ENCODE measurements at regions not wholly inside any gene's neighbourhood (a gene's known extent, or its start where the extent isn't known, plus 50 kb on each side); places are given as distances from the start of the nearest gene placed in this dataset.

DNA sequence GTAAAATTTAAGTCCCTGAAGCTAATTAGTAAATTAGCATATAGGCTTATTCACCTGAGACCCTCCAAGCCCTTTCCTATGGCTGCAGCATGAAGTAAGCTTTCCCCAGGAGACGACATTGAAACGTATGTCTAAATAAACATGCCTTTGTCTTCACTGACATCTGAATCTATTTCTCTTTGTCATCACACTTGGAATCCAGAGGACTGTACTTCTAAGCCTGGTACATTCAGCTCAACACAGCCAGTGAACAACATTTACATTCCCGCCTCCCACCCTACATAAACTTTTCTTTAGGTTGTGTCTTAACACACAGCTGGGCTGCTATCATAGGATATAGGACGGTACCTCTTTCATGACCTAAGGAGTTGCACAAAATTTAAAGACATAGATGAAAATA is 414.4 kb downstream of the SFMBT2 start:
- H3K27me3 Mint-ChIP-seq (ENCODE audit: insufficient read depth), result no peaks in the 10 kb centered on the region

GRCh38 chr10:6995831-6996230 is 415.0 kb downstream of the SFMBT2 start:
- H3K36me3 ChIP-seq (ENCODE audit: control insufficient read depth, insufficient read depth, low read length), result no peaks in the 10 kb centered on the region
- no peak overlapping the region for H3K9ac ChIP-seq (ENCODE audit: extremely low read depth, low read length, poor library complexity, severe bottlenecking)
- no peaks in the 10 kb centered on the region for H3K4me1 Mint-ChIP-seq
- no peak overlapping the region for H3K27ac ChIP-seq (ENCODE audit: low read depth, low read length)
- no peak overlapping the region for H3K4me3 Mint-ChIP-seq
- no peaks in the 10 kb centered on the region for H3K27me3 Mint-ChIP-seq (ENCODE audit: insufficient read depth)
- H3K9me3 Mint-ChIP-seq, result peaks cover 6% of the 10 kb centered on the region
- H3K27me3 ChIP-seq (ENCODE audit: control insufficient read depth, insufficient read depth, low read length, poor library complexity, severe bottlenecking), result no peaks in the 10 kb centered on the region
- DNase-seq, result no peak
- no peaks in the 10 kb centered on the region for H3K36me3 Mint-ChIP-seq (ENCODE audit: low read depth)
- no peaks in the 10 kb centered on the region for H3K4me1 ChIP-seq (ENCODE audit: control insufficient read depth, insufficient read depth, low read length)
- TF ChIP-seq, protein P1, sequence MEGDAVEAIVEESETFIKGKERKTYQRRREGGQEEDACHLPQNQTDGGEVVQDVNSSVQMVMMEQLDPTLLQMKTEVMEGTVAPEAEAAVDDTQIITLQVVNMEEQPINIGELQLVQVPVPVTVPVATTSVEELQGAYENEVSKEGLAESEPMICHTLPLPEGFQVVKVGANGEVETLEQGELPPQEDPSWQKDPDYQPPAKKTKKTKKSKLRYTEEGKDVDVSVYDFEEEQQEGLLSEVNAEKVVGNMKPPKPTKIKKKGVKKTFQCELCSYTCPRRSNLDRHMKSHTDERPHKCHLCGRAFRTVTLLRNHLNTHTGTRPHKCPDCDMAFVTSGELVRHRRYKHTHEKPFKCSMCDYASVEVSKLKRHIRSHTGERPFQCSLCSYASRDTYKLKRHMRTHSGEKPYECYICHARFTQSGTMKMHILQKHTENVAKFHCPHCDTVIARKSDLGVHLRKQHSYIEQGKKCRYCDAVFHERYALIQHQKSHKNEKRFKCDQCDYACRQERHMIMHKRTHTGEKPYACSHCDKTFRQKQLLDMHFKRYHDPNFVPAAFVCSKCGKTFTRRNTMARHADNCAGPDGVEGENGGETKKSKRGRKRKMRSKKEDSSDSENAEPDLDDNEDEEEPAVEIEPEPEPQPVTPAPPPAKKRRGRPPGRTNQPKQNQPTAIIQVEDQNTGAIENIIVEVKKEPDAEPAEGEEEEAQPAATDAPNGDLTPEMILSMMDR (conservative IDR thresholded peaks at IDR 0.05), result no peak
- no peak overlapping the region for H3K4me3 ChIP-seq (ENCODE audit: low read length)
- no peak overlapping the region for H3K27ac Mint-ChIP-seq
- H3K9me3 ChIP-seq (ENCODE audit: control insufficient read depth, low read length), result no peaks in the 10 kb centered on the region
- WGBS, 2 experiments (ENCODE audit: insufficient coverage in 1 of 2, insufficient read length in 1 of 2), result 91 to 100% methylated on average over 3 to 4 of the region's 4 CpGs

More for the DNA sequence above, 414.4 kb downstream of the SFMBT2 start:
- H3K9ac ChIP-seq (ENCODE audit: extremely low read depth, low read length, poor library complexity, severe bottlenecking), result no peak overlapping the region
- no peaks in the 10 kb centered on the region for H3K4me1 ChIP-seq (ENCODE audit: control insufficient read depth, insufficient read depth, low read length)
- no peak for DNase-seq
- 71 to 100% methylated on average over 2 to 4 of the region's 4 CpGs for WGBS, 2 experiments (ENCODE audit: insufficient coverage in 1 of 2, insufficient read length in 1 of 2)
- no peaks in the 10 kb centered on the region for H3K9me3 ChIP-seq (ENCODE audit: control insufficient read depth, low read length)
- Mint-ChIP-seq H3K4me3 (no peak overlapping the region), H3K9me3 (peaks cover 6% of the 10 kb centered on the region), H3K27ac (no peak overlapping the region), H3K36me3 (ENCODE audit: low read depth) (no peaks in the 10 kb centered on the region), H3K4me1 (no peaks in the 10 kb centered on the region)
- H3K4me3 ChIP-seq (ENCODE audit: low read length), result no peak overlapping the region
- H3K36me3 ChIP-seq (ENCODE audit: control insufficient read depth, insufficient read depth, low read length), result no peaks in the 10 kb centered on the region
- TF ChIP-seq, protein P1 (conservative IDR thresholded peaks at IDR 0.05), result no peak
- no peaks in the 10 kb centered on the region for H3K27me3 ChIP-seq (ENCODE audit: control insufficient read depth, insufficient read depth, low read length, poor library complexity, severe bottlenecking)
- H3K27ac ChIP-seq (ENCODE audit: low read depth, low read length), result no peak overlapping the region

DNA sequence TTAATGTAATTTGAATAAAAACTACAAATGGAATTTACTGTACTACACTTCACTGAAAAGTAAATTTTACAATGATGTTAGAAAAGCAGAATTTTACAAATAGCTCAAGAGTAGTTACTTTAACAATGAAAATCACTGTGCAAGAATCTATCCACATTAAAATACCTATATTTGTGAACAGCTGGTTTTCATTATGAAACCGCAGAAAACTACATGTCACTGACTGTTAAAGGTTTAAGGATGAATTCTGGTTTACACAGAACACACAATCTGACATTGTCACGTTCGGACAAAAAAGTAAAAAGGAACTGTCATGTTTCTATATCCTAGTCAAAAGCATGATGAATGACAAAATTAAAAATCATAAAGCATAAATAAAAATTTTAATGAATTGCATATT is 415.3 kb upstream of the PRKCQ start:
- H3K4me3 ChIP-seq (ENCODE audit: low read length), result no peak overlapping the region
- no peaks in the 10 kb centered on the region for H3K4me1 Mint-ChIP-seq
- no peaks in the 10 kb centered on the region for H3K27me3 Mint-ChIP-seq (ENCODE audit: insufficient read depth)
- H3K27me3 ChIP-seq (ENCODE audit: control insufficient read depth, insufficient read depth, low read length, poor library complexity, severe bottlenecking), result no peaks in the 10 kb centered on the region
- H3K9me3 Mint-ChIP-seq, result peaks cover 6% of the 10 kb centered on the region
- no peak for DNase-seq
- no peaks in the 10 kb centered on the region for H3K36me3 ChIP-seq (ENCODE audit: control insufficient read depth, insufficient read depth, low read length)
- H3K27ac ChIP-seq (ENCODE audit: low read depth, low read length), result no peak overlapping the region
- 92 to 100% methylated on average over 1 to 3 of the region's 3 CpGs for WGBS, 2 experiments (ENCODE audit: insufficient coverage in 1 of 2, insufficient read length in 1 of 2)
- TF ChIP-seq, protein P1 (conservative IDR thresholded peaks at IDR 0.05), result no peak
- no peaks in the 10 kb centered on the region for H3K36me3 Mint-ChIP-seq (ENCODE audit: low read depth)
- H3K27ac Mint-ChIP-seq, result no peak overlapping the region
- H3K4me1 ChIP-seq (ENCODE audit: control insufficient read depth, insufficient read depth, low read length), result no peaks in the 10 kb centered on the region
- no peak overlapping the region for H3K4me3 Mint-ChIP-seq
- H3K9me3 ChIP-seq (ENCODE audit: control insufficient read depth, low read length), result no peaks in the 10 kb centered on the region
- no peak overlapping the region for H3K9ac ChIP-seq (ENCODE audit: extremely low read depth, low read length, poor library complexity, severe bottlenecking)

Data from endodermal cell (in vitro differentiated cells).